ENCODE measurements at regions not wholly inside any gene's neighbourhood (a gene's known extent, or its start where the extent isn't known, plus 50 kb on each side); places are given as distances from the start of the nearest gene placed in this dataset.

DNA sequence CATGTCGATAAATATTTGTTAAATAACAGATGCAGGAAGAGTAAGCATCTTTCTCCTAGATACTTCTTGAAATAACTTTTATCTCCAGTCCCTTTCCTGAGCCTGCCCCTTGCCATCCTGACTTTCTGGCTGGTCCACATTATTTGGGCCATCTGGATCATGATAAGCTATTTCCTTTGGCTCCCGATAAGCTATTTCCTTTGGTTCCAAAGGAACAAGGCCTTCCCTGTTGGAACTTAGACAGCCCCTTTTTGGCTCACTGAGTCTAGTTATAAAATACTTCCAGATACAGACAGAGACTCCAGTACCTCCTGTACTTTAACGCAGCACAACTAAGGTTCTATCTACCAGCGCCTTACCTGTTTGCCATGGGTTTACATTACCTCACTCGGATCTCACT is 205.3 kb upstream of the CCDC150 start:
- H3K27me3 ChIP-seq (ENCODE audit: insufficient read depth): no peaks in the 10 kb centered on the region

More for the DNA sequence above, 205.3 kb upstream of the CCDC150 start:
- no peak overlapping the region for H3K27ac Mint-ChIP-seq
- no peaks in the 10 kb centered on the region for H3K9me2 ChIP-seq (ENCODE audit: insufficient read depth)
- H4K20me1 ChIP-seq (replicated peaks; ENCODE audit: insufficient read depth): no peaks in the 10 kb centered on the region
- no peaks in the 10 kb centered on the region for H3K79me2 ChIP-seq (replicated peaks; ENCODE audit: insufficient read depth)
- H3K4me3 ChIP-seq: no peak overlapping the region
- no peaks in the 10 kb centered on the region for H3K36me3 ChIP-seq (ENCODE audit: insufficient read depth)
- H3K4me2 ChIP-seq: no peak overlapping the region
- no peak overlapping the region for H3K27ac ChIP-seq (ENCODE audit: low read depth)
- TF ChIP-seq ZNF114 (CRISPR knock-in tag; IDR thresholded peaks at IDR 0.05) (no peak), CREB1 (CRISPR knock-in tag; IDR thresholded peaks at IDR 0.05; ENCODE audit: low read depth) (no peak), STAT1 (IDR thresholded peaks at IDR 0.05; ENCODE audit: unreplicated experiment) (no peak), JUNB (IDR thresholded peaks at IDR 0.05; ENCODE audit: unreplicated experiment) (no peak), EZH2phosphoT487 (IDR thresholded peaks at IDR 0.05; ENCODE audit: unreplicated experiment) (no peak), ZNF331 (CRISPR knock-in tag; IDR thresholded peaks at IDR 0.05; ENCODE audit: low read depth) (no peak), NANOG (IDR thresholded peaks at IDR 0.05; ENCODE audit: borderline replicate concordance) (no peak), POLR2AphosphoS5 (IDR thresholded peaks at IDR 0.05; ENCODE audit: low read depth) (no peak), EZH2 (IDR thresholded peaks at IDR 0.05; ENCODE audit: low read depth, unreplicated experiment) (no peak)
- TF ChIP-seq, protein P1, sequence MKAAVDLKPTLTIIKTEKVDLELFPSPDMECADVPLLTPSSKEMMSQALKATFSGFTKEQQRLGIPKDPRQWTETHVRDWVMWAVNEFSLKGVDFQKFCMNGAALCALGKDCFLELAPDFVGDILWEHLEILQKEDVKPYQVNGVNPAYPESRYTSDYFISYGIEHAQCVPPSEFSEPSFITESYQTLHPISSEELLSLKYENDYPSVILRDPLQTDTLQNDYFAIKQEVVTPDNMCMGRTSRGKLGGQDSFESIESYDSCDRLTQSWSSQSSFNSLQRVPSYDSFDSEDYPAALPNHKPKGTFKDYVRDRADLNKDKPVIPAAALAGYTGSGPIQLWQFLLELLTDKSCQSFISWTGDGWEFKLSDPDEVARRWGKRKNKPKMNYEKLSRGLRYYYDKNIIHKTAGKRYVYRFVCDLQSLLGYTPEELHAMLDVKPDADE (IDR thresholded peaks at IDR 0.05): no peak
- TF ChIP-seq, protein P2, sequence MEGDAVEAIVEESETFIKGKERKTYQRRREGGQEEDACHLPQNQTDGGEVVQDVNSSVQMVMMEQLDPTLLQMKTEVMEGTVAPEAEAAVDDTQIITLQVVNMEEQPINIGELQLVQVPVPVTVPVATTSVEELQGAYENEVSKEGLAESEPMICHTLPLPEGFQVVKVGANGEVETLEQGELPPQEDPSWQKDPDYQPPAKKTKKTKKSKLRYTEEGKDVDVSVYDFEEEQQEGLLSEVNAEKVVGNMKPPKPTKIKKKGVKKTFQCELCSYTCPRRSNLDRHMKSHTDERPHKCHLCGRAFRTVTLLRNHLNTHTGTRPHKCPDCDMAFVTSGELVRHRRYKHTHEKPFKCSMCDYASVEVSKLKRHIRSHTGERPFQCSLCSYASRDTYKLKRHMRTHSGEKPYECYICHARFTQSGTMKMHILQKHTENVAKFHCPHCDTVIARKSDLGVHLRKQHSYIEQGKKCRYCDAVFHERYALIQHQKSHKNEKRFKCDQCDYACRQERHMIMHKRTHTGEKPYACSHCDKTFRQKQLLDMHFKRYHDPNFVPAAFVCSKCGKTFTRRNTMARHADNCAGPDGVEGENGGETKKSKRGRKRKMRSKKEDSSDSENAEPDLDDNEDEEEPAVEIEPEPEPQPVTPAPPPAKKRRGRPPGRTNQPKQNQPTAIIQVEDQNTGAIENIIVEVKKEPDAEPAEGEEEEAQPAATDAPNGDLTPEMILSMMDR (conservative IDR thresholded peaks at IDR 0.05; ENCODE audit: low read depth in 2 of 2): no peak
- TF ChIP-seq, protein P3, sequence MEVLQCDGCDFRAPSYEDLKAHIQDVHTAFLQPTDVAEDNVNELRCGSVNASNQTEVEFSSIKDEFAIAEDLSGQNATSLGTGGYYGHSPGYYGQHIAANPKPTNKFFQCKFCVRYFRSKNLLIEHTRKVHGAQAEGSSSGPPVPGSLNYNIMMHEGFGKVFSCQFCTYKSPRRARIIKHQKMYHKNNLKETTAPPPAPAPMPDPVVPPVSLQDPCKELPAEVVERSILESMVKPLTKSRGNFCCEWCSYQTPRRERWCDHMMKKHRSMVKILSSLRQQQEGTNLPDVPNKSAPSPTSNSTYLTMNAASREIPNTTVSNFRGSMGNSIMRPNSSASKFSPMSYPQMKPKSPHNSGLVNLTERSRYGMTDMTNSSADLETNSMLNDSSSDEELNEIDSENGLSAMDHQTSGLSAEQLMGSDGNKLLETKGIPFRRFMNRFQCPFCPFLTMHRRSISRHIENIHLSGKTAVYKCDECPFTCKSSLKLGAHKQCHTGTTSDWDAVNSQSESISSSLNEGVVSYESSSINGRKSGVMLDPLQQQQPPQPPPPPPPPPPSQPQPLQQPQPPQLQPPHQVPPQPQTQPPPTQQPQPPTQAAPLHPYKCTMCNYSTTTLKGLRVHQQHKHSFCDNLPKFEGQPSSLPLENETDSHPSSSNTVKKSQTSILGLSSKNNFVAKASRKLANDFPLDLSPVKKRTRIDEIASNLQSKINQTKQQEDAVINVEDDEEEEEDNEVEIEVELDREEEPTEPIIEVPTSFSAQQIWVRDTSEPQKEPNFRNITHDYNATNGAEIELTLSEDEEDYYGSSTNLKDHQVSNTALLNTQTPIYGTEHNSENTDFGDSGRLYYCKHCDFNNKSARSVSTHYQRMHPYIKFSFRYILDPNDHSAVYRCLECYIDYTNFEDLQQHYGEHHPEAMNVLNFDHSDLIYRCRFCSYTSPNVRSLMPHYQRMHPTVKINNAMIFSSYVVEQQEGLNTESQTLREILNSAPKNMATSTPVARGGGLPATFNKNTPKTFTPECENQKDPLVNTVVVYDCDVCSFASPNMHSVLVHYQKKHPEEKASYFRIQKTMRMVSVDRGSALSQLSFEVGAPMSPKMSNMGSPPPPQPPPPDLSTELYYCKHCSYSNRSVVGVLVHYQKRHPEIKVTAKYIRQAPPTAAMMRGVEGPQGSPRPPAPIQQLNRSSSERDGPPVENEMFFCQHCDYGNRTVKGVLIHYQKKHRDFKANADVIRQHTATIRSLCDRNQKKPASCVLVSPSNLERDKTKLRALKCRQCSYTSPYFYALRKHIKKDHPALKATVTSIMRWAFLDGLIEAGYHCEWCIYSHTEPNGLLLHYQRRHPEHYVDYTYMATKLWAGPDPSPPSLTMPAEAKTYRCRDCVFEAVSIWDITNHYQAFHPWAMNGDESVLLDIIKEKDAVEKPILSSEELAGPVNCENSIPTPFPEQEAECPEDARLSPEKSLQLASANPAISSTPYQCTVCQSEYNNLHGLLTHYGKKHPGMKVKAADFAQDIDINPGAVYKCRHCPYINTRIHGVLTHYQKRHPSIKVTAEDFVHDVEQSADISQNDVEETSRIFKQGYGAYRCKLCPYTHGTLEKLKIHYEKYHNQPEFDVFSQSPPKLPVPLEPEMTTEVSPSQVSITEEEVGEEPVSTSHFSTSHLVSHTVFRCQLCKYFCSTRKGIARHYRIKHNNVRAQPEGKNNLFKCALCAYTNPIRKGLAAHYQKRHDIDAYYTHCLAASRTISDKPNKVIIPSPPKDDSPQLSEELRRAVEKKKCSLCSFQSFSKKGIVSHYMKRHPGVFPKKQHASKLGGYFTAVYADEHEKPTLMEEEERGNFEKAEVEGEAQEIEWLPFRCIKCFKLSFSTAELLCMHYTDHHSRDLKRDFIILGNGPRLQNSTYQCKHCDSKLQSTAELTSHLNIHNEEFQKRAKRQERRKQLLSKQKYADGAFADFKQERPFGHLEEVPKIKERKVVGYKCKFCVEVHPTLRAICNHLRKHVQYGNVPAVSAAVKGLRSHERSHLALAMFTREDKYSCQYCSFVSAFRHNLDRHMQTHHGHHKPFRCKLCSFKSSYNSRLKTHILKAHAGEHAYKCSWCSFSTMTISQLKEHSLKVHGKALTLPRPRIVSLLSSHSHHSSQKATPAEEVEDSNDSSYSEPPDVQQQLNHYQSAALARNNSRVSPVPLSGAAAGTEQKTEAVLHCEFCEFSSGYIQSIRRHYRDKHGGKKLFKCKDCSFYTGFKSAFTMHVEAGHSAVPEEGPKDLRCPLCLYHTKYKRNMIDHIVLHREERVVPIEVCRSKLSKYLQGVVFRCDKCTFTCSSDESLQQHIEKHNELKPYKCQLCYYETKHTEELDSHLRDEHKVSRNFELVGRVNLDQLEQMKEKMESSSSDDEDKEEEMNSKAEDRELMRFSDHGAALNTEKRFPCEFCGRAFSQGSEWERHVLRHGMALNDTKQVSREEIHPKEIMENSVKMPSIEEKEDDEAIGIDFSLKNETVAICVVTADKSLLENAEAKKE (CRISPR knock-in tag; IDR thresholded peaks at IDR 0.05): no peak
- TF ChIP-seq, protein P4, sequence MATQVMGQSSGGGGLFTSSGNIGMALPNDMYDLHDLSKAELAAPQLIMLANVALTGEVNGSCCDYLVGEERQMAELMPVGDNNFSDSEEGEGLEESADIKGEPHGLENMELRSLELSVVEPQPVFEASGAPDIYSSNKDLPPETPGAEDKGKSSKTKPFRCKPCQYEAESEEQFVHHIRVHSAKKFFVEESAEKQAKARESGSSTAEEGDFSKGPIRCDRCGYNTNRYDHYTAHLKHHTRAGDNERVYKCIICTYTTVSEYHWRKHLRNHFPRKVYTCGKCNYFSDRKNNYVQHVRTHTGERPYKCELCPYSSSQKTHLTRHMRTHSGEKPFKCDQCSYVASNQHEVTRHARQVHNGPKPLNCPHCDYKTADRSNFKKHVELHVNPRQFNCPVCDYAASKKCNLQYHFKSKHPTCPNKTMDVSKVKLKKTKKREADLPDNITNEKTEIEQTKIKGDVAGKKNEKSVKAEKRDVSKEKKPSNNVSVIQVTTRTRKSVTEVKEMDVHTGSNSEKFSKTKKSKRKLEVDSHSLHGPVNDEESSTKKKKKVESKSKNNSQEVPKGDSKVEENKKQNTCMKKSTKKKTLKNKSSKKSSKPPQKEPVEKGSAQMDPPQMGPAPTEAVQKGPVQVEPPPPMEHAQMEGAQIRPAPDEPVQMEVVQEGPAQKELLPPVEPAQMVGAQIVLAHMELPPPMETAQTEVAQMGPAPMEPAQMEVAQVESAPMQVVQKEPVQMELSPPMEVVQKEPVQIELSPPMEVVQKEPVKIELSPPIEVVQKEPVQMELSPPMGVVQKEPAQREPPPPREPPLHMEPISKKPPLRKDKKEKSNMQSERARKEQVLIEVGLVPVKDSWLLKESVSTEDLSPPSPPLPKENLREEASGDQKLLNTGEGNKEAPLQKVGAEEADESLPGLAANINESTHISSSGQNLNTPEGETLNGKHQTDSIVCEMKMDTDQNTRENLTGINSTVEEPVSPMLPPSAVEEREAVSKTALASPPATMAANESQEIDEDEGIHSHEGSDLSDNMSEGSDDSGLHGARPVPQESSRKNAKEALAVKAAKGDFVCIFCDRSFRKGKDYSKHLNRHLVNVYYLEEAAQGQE (IDR thresholded peaks at IDR 0.05; ENCODE audit: unreplicated experiment): no peak
- ATAC-seq (no peak), DNase-seq (ENCODE audit: low spot score) (no peak)
- no peaks in the 10 kb centered on the region for H3K9me3 Mint-ChIP-seq
- no peak overlapping the region for H3K4me3 Mint-ChIP-seq
- H3K4me1 Mint-ChIP-seq: no peaks in the 10 kb centered on the region
- no peaks in the 10 kb centered on the region for H3K27me3 Mint-ChIP-seq (ENCODE audit: insufficient read depth, low read depth, poor library complexity)
- H3K36me3 Mint-ChIP-seq (ENCODE audit: low read depth): no peaks in the 10 kb centered on the region
- H3F3A ChIP-seq (replicated peaks; ENCODE audit: low read depth): no peaks in the 10 kb centered on the region
- no peaks in the 10 kb centered on the region for H3K4me1 ChIP-seq (ENCODE audit: insufficient read depth)
- no peak overlapping the region for H2AFZ ChIP-seq

Measured in GM23338 (cell line).